Upper lobe of left lung (tissue), 4 donors: ENCODE measurements at regions not wholly inside any gene's neighbourhood (a gene's known extent, or its start where the extent isn't known, plus 50 kb on each side); places are given as distances from the start of the nearest gene placed in this dataset.

Source experiments
- POLR2A ChIP-seq, 4 donors: fragments of 450-650 bp; IDR thresholded peaks; one replicate each; pipeline ENCODE4 v1.5.1; 2016 to 2017; ENCODE audit warnings: antibody characterized with exemption in 4 of 4, mild to moderate bottlenecking in 2 of 4
- POLR2AphosphoS5 ChIP-seq, 2 donors: sonication (generic); formaldehyde crosslinking; IDR thresholded peaks; one replicate each; pipeline ENCODE4 v1.5.1; 2017; ENCODE audit warnings: antibody characterized with exemption in 2 of 2
- TF ChIP-seq, protein P1 (sequence below), 6 experiments: fragments of 450-650 bp in 4 of 6; fragments of 200-600 bp in 2 of 6; sonication (generic) in 2 of 6; IDR thresholded peaks; one replicate each; pipeline ENCODE4 v1.5.1; 2016 to 2019; ENCODE audit warnings: antibody characterized with exemption in 6 of 6

DNA sequence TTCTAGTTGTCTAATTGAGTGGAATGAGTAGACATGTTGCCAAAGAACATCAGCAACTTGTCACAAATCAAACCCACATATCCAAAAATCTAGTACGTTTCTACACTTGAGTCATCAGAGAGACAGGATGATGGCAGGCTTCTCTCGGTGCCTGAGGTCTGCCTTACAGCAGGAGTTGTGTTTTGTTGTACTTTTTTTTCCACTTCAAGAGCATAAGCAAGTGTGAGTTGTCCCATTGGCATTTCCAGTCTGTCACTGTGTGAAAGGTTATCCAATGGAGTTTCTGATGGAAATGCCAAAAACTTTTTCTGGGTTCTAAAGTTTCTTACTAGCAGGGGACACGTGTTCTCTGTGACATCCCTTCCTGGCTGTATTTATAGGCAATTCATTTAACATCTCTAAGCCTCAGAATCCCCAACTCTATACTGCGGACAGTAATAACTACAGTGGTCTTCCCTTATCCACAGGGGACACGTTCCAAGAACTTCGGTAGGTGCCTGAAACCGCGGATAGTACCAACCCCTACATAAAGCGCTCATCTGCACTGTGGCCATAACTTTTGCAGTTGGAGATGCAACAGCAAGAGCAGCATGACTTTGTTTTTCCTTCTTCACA lies 246.5 kb downstream of the SYK start:
- TF ChIP-seq, protein P1, sequence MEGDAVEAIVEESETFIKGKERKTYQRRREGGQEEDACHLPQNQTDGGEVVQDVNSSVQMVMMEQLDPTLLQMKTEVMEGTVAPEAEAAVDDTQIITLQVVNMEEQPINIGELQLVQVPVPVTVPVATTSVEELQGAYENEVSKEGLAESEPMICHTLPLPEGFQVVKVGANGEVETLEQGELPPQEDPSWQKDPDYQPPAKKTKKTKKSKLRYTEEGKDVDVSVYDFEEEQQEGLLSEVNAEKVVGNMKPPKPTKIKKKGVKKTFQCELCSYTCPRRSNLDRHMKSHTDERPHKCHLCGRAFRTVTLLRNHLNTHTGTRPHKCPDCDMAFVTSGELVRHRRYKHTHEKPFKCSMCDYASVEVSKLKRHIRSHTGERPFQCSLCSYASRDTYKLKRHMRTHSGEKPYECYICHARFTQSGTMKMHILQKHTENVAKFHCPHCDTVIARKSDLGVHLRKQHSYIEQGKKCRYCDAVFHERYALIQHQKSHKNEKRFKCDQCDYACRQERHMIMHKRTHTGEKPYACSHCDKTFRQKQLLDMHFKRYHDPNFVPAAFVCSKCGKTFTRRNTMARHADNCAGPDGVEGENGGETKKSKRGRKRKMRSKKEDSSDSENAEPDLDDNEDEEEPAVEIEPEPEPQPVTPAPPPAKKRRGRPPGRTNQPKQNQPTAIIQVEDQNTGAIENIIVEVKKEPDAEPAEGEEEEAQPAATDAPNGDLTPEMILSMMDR (IDR thresholded peaks at IDR 0.05) = no peak
- TF ChIP-seq POLR2AphosphoS5 (IDR thresholded peaks at IDR 0.05) = no peak
- TF ChIP-seq POLR2A (IDR thresholded peaks at IDR 0.05) = no peak
